CD4-positive, alpha-beta memory T cell (primary cell): ENCODE measurements at regions not wholly inside any gene's neighbourhood (a gene's known extent, or its start where the extent isn't known, plus 50 kb on each side); places are given as distances from the start of the nearest gene placed in this dataset.

Experiments
- CTCF ChIA-PET: fragments of 350-600 bp; sonication (Branson Sonifier 250); formaldehyde crosslinking; loops from one replicate; lab custom pipeline; 2021; ENCODE audit warnings: inconsistent platforms; ENCODE audit not compliant: partially characterized antibody; lab: Charles Lee
- POLR2A ChIA-PET: fragments of 350-600 bp; sonication (Branson Sonifier 250); formaldehyde crosslinking; loops from one replicate; lab custom pipeline; 2021; ENCODE audit not compliant: partially characterized antibody; lab: Charles Lee
- DNase-seq, 5 donors: peaks; one replicate each; pipeline versions ENCODE4 v3.0.0 to v3.0.0-alpha.2; 2020 to 2022; ENCODE audit warnings: mixed read lengths in 1 of 5
- H3K27ac ChIP-seq: one replicate; pipeline ENCODE4 v1.7.0; 2013; ENCODE audit warnings: low read depth, low read length
- H3K27me3 ChIP-seq: 2 replicates; pipeline ENCODE4 v1.7.0; 2013; ENCODE audit warnings: mild to moderate bottlenecking, low read length, moderate library complexity; ENCODE audit not compliant: insufficient read depth
- H3K36me3 ChIP-seq: 2 replicates; pipeline ENCODE4 v1.7.0; 2013; ENCODE audit warnings: mild to moderate bottlenecking, low read length, moderate library complexity; ENCODE audit not compliant: insufficient read depth
- H3K4me1 ChIP-seq: 2 replicates; pipeline ENCODE4 v1.7.0; 2013; ENCODE audit warnings: mild to moderate bottlenecking, low read length, moderate library complexity; ENCODE audit not compliant: insufficient read depth
- H3K4me3 ChIP-seq, 2 donors: one replicate each; pipeline ENCODE4 v1.7.0; 2013; ENCODE audit warnings: low read length in 2 of 2, mild to moderate bottlenecking in 1 of 2
- H3K9me3 ChIP-seq, 2 donors: one replicate each; pipeline ENCODE4 v1.7.0; 2013; ENCODE audit warnings: low read length in 2 of 2, control low read depth in 1 of 2; ENCODE audit not compliant: control insufficient read depth in 1 of 2
- H3K27ac Mint-ChIP-seq, 7 donors: one replicate each; pipeline ENCODE4 v1.8.0; 2020 to 2021; ENCODE audit warnings: mixed read lengths in 7 of 7, mild to moderate bottlenecking in 6 of 7, inconsistent platforms in 3 of 7, moderate library complexity in 3 of 7
- H3K27me3 Mint-ChIP-seq, 2 donors: one replicate each; pipeline ENCODE4 v1.8.0; 2020 to 2021; ENCODE audit warnings: mixed read lengths in 2 of 2
- H3K36me3 Mint-ChIP-seq, 2 donors: one replicate each; pipeline ENCODE4 v1.8.0; 2020 to 2021; ENCODE audit warnings: mixed read lengths in 2 of 2, inconsistent platforms in 1 of 2, mild to moderate bottlenecking in 1 of 2
- H3K4me1 Mint-ChIP-seq, 4 donors: one replicate each; pipeline ENCODE4 v1.8.0; 2020 to 2021; ENCODE audit warnings: mixed read lengths in 4 of 4, mild to moderate bottlenecking in 1 of 4
- H3K4me3 Mint-ChIP-seq, 8 donors: one replicate each; pipeline ENCODE4 v1.8.0; 2020 to 2021; ENCODE audit warnings: mixed read lengths in 8 of 8, mild to moderate bottlenecking in 7 of 8, moderate library complexity in 6 of 8, inconsistent platforms in 3 of 8
- H3K9me3 Mint-ChIP-seq, 8 donors: one replicate each; pipeline ENCODE4 v1.8.0; 2020 to 2021; ENCODE audit warnings: mixed read lengths in 8 of 8, mild to moderate bottlenecking in 5 of 8, inconsistent platforms in 3 of 8, moderate library complexity in 1 of 8
- intact Hi-C: fragments of 100-400 bp; cut with micrococcal nuclease; formaldehyde crosslinking; loops from one replicate; pipeline ENCODE4 v1.15.1; 2023

GRCh38 chr2:18986046-18986445 is 372.4 kb downstream of the OSR1 start:
- Mint-ChIP-seq H3K9me3 (peaks cover 0 to 2% (median 0%) of the 10 kb centered on the region in 8 donors), H3K4me3 (no peak overlapping the region), H3K27me3 (no peaks in the 10 kb centered on the region), H3K27ac (no peak overlapping the region), H3K36me3 (no peaks in the 10 kb centered on the region), H3K4me1 (no peaks in the 10 kb centered on the region)
- ChIA-PET POLR2A (no interaction called here), CTCF (no interaction called here)
- DNase-seq: no peak
- H3K27ac ChIP-seq: no peak overlapping the region
- intact Hi-C loops: no loop called here
- H3K4me3 ChIP-seq: no peak overlapping the region
- H3K27me3 ChIP-seq: no peaks in the 10 kb centered on the region
- no peaks in the 10 kb centered on the region for H3K36me3 ChIP-seq
- no peaks in the 10 kb centered on the region for H3K4me1 ChIP-seq
- no peaks in the 10 kb centered on the region for H3K9me3 ChIP-seq

- Mint-ChIP-seq H3K36me3 (no peaks in the 10 kb centered on the region), H3K27ac (no peak overlapping the region), H3K4me3 (no peak overlapping the region), H3K9me3 (peaks cover 0 to 2% (median 0%) of the 10 kb centered on the region in 8 donors), H3K4me1 (peaks cover 0 to 2% (median 0%) of the 10 kb centered on the region in 4 donors), H3K27me3 (no peaks in the 10 kb centered on the region)
- Histone ChIP-seq H3K36me3 (no peaks in the 10 kb centered on the region), H3K4me3 (no peak overlapping the region), H3K4me1 (no peaks in the 10 kb centered on the region), H3K9me3 (no peaks in the 10 kb centered on the region), H3K27ac (no peak overlapping the region), H3K27me3 (no peaks in the 10 kb centered on the region)
- no peak for DNase-seq
- intact Hi-C loops: no loop called here
- POLR2A ChIA-PET: no interaction called here
- CTCF ChIA-PET: no interaction called here
Observed at GRCh38 chr2:18980786-18981430, 377.5 kb downstream of the OSR1 start.

DNA sequence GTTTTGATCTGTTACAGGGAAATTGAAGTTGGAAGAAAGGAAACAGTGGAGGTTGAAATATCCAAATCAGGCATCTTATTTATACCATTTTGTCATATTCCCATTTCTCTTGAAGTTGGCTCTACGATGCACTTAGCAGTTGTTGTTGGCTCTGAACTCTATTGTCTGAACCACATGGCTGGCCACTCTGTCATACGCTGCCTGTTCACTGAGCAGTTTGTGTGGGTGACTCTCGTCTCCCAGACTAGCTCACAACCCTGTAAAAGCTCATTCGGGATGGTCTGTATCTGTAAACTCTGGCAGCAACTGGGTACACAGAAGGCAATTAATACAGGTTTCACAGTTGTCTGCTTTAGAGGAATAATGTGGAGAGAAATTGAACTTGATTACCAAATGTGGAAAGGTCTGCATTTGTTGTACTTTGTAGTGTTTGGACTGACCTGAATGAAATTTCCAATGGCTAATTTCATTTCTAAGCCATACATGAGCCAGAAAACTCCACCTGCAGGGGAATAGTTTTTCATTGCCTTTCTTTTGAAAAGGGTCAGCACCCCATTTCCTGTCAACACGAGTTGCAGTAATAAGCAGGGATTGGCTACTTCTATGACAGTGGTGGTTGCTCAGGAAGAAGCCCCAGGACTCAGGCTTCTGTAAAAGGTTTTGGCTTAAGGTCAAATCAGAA is 378.2 kb downstream of the OSR1 start:
- no peak for DNase-seq
- ChIA-PET POLR2A (no interaction called here), CTCF (no interaction called here)
- intact Hi-C loops: no loop called here
- no peak overlapping the region for H3K4me3 ChIP-seq
- H3K27me3 Mint-ChIP-seq: no peaks in the 10 kb centered on the region
- H3K4me1 ChIP-seq: no peaks in the 10 kb centered on the region
- H3K9me3 ChIP-seq: no peaks in the 10 kb centered on the region
- peaks cover 0 to 3% (median 0%) of the 10 kb centered on the region in 8 donors for H3K9me3 Mint-ChIP-seq
- no peak overlapping the region for H3K4me3 Mint-ChIP-seq
- H3K4me1 Mint-ChIP-seq: peaks cover 0 to 2% (median 0%) of the 10 kb centered on the region in 4 donors
- H3K27me3 ChIP-seq: no peaks in the 10 kb centered on the region
- H3K27ac ChIP-seq: no peak overlapping the region
- no peak overlapping the region for H3K27ac Mint-ChIP-seq
- H3K36me3 Mint-ChIP-seq: no peaks in the 10 kb centered on the region
- H3K36me3 ChIP-seq: no peaks in the 10 kb centered on the region

DNA sequence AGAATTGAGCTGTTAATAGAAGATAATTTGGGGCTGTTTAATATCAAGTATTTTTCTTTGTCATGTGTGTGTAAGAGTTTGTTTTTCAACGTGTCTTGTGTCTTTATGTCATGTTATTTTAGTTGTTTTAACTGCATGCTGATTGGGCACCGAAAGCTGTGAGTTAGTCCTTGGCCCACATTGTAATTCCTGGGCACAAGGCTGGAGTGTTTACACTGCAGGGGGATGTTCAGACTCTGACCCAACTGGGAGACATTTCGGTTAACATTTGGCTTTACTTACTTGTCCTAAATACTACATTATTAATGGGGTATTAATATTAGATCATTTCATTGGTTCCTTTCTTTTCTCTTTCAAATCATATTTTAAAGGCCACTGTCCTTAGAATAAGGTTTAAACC is 381.0 kb downstream of the OSR1 start:
- Histone ChIP-seq H3K4me3 (no peak overlapping the region), H3K27ac (no peak overlapping the region), H3K4me1 (no peaks in the 10 kb centered on the region), H3K27me3 (no peaks in the 10 kb centered on the region), H3K9me3 (no peaks in the 10 kb centered on the region), H3K36me3 (no peaks in the 10 kb centered on the region)
- POLR2A ChIA-PET: no interaction called here
- DNase-seq: no peak
- H3K9me3 Mint-ChIP-seq: peaks cover 0 to 3% (median 0%) of the 10 kb centered on the region in 8 donors
- no peaks in the 10 kb centered on the region for H3K36me3 Mint-ChIP-seq
- peaks cover 0 to 2% (median 0%) of the 10 kb centered on the region in 4 donors for H3K4me1 Mint-ChIP-seq
- H3K27ac Mint-ChIP-seq: no peak overlapping the region
- H3K27me3 Mint-ChIP-seq: no peaks in the 10 kb centered on the region
- intact Hi-C loops: no loop called here
- H3K4me3 Mint-ChIP-seq: no peak overlapping the region
- CTCF ChIA-PET: no interaction called here

GRCh38 chr2:18976168-18976961 is 382.1 kb downstream of the OSR1 start:
- Mint-ChIP-seq H3K27ac (no peak overlapping the region), H3K27me3 (no peaks in the 10 kb centered on the region), H3K36me3 (no peaks in the 10 kb centered on the region), H3K9me3 (peaks cover 0 to 3% (median 0%) of the 10 kb centered on the region in 8 donors), H3K4me3 (no peak overlapping the region), H3K4me1 (peaks cover 0 to 2% (median 0%) of the 10 kb centered on the region in 4 donors)
- H3K36me3 ChIP-seq: no peaks in the 10 kb centered on the region
- DNase-seq: no peak
- no peaks in the 10 kb centered on the region for H3K27me3 ChIP-seq
- H3K27ac ChIP-seq: no peak overlapping the region
- POLR2A ChIA-PET: no interaction called here
- H3K4me1 ChIP-seq: no peaks in the 10 kb centered on the region
- intact Hi-C loops: no loop called here
- H3K9me3 ChIP-seq: no peaks in the 10 kb centered on the region
- CTCF ChIA-PET: no interaction called here
- no peak overlapping the region for H3K4me3 ChIP-seq

DNA sequence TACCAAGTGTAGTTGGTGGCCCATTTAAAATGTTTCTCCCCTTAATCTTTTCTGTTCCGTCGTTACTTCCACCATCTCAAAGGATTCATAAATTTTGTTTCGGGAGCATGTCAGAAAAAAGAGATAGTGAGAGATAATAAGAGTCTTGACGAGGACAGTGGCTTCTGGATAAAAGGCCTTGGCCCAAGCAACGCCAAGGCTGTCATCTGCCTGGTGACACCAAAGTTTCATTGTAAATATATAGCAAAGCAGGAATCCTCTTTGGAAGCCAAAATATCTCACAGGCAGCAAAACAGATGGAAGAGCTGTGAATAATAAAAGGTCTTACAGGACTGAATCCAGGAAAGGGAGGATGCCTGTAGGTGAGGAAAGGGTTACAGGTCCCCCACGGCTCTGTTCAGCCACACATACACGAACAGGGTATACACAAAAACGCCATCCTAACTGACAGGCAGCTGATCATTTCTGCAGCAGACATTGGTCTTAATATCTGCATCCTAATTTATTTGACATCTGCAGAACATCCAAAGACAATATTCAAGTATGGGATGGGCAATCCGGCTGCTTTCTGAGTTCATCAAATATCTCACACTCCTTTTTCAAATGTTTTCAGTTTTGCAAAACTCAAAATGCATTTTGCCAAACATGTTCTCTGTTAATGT is 382.8 kb downstream of the OSR1 start:
- POLR2A ChIA-PET: no interaction called here

GRCh38 chr2:18971628-18972027 is 382.3 kb upstream of the NT5C1B start:
- CTCF ChIA-PET: interaction anchor here (1.3 kb wide), 1 partner anchor 11 kb away, joined by 3 read pairs; no protein-coding TSS in a partner anchor
- no peaks in the 10 kb centered on the region for H3K27me3 Mint-ChIP-seq

More for the DNA sequence above, 382.8 kb downstream of the OSR1 start:
- intact Hi-C loops: no loop called here
- H3K9me3 ChIP-seq: no peaks in the 10 kb centered on the region
- no peaks in the 10 kb centered on the region for H3K27me3 ChIP-seq
- Mint-ChIP-seq H3K36me3 (no peaks in the 10 kb centered on the region), H3K27ac (no peak overlapping the region), H3K4me3 (no peak overlapping the region), H3K9me3 (peaks cover 0 to 3% (median 0%) of the 10 kb centered on the region in 8 donors), H3K4me1 (peaks cover 0 to 2% (median 0%) of the 10 kb centered on the region in 4 donors), H3K27me3 (no peaks in the 10 kb centered on the region)
- H3K36me3 ChIP-seq: no peaks in the 10 kb centered on the region
- DNase-seq: no peak
- no peaks in the 10 kb centered on the region for H3K4me1 ChIP-seq
- no peak overlapping the region for H3K27ac ChIP-seq
- H3K4me3 ChIP-seq: no peak overlapping the region
- CTCF ChIA-PET: no interaction called here

More at GRCh38 chr2:18971628-18972027, 382.3 kb upstream of the NT5C1B start:
- no peak overlapping the region for H3K27ac ChIP-seq
- H3K36me3 ChIP-seq: no peaks in the 10 kb centered on the region
- H3K36me3 Mint-ChIP-seq: no peaks in the 10 kb centered on the region
- H3K9me3 ChIP-seq: no peaks in the 10 kb centered on the region
- peaks cover 0 to 3% (median 0%) of the 10 kb centered on the region in 8 donors for H3K9me3 Mint-ChIP-seq
- no peak overlapping the region for H3K27ac Mint-ChIP-seq
- no peak overlapping the region for H3K4me3 Mint-ChIP-seq
- no peaks in the 10 kb centered on the region for H3K4me1 ChIP-seq
- H3K4me3 ChIP-seq: no peak overlapping the region
- no peaks in the 10 kb centered on the region for H3K27me3 ChIP-seq
- DNase-seq: no peak
- peaks cover 0 to 2% (median 0%) of the 10 kb centered on the region in 4 donors for H3K4me1 Mint-ChIP-seq
- intact Hi-C loops: no loop called here
- POLR2A ChIA-PET: no interaction called here
